Peyer's patch (tissue), 4 donors: ENCODE measurements at regions not wholly inside any gene's neighbourhood (a gene's known extent, or its start where the extent isn't known, plus 50 kb on each side); places are given as distances from the start of the nearest gene placed in this dataset.

Experiments
- POLR2A ChIP-seq, 2 donors: fragments of 450-650 bp; IDR thresholded peaks; one replicate each; pipeline ENCODE4 v1.5.1; 2017; ENCODE audit warnings: antibody characterized with exemption in 2 of 2, mild to moderate bottlenecking in 2 of 2, moderate library complexity in 2 of 2
- TF ChIP-seq, protein P1 (sequence below), 6 experiments: fragments of 450-650 bp in 4 of 6; fragments of 200-600 bp in 2 of 6; sonication (generic) in 1 of 6; IDR thresholded peaks; one replicate each; pipeline ENCODE4 v1.5.1; 2017 to 2019; ENCODE audit warnings: antibody characterized with exemption in 6 of 6, mild to moderate bottlenecking in 3 of 6, moderate library complexity in 1 of 6

DNA sequence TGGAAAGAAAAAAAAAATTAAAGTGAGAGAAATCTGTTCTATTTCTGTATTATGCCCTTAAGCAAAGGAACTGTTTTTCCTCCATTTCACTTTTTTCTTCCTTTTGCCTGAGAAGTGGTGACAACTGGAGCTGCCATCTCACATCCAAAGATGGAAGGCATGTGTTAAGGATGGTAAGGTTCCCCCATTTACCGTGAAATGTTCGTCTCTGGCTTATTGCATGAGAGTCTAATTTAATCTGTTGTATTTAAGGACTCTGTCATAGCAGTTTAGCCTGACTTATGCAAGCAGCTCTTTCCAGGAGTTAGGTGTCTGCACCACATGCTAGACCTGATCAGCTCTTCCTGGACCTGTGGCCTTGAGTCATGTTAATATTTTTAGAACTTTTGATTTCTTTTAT is 389.5 kb upstream of the MAP3K7 start:
- TF ChIP-seq, protein P1, sequence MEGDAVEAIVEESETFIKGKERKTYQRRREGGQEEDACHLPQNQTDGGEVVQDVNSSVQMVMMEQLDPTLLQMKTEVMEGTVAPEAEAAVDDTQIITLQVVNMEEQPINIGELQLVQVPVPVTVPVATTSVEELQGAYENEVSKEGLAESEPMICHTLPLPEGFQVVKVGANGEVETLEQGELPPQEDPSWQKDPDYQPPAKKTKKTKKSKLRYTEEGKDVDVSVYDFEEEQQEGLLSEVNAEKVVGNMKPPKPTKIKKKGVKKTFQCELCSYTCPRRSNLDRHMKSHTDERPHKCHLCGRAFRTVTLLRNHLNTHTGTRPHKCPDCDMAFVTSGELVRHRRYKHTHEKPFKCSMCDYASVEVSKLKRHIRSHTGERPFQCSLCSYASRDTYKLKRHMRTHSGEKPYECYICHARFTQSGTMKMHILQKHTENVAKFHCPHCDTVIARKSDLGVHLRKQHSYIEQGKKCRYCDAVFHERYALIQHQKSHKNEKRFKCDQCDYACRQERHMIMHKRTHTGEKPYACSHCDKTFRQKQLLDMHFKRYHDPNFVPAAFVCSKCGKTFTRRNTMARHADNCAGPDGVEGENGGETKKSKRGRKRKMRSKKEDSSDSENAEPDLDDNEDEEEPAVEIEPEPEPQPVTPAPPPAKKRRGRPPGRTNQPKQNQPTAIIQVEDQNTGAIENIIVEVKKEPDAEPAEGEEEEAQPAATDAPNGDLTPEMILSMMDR (IDR thresholded peaks at IDR 0.05): no peak
- TF ChIP-seq POLR2A (IDR thresholded peaks at IDR 0.05): no peak
